GM18951 (cell line): ENCODE measurements at regions not wholly inside any gene's neighbourhood (a gene's known extent, or its start where the extent isn't known, plus 50 kb on each side); places are given as distances from the start of the nearest gene placed in this dataset.

ENCODE experiments used
- POLR2A ChIP-seq: IDR thresholded peaks from 4 replicates; pipeline ENCODE4 v1.6.1; 2011; ENCODE audit warnings: mild to moderate bottlenecking; ENCODE audit not compliant: insufficient read length, insufficient read depth; ENCODE audit errors: extremely low read depth
- in situ Hi-C: fragments of 300-500 bp; cut with MboI; formaldehyde crosslinking; loops from one replicate; pipeline ENCODE4 v1.12.0; 2022; ENCODE audit warnings: low sequenced_read_pairs, mixed read lengths, inconsistent platforms; ENCODE audit not compliant: unreplicated experiment

DNA sequence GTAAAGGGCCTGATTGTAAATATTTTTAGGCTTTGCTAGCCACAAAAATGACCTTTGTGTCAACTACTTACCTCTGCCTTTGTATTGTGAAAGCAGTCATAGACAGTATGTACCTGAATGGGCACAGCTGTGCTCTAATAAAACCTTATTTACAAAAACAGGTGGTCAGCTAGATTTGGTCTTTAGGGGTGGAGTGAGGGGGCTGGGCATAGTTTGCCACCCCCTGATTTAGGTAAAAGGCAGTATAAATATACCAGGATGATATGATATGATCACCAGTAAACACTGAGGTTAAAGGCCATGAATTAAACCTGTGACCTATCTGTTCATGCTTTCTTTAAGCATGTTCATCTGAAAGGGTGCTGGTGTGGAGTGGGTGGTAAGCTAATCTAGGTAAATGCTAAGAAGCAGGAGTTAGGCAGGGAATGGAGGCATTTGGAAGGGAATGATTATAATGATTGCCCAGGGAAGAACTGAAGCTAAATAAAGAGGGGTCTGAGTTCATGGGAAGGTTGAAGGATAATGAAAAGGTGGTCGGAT, 77.1 kb upstream of the BCAT1 start:
- no peak for TF ChIP-seq POLR2A
- in situ Hi-C loops = no loop called here

DNA sequence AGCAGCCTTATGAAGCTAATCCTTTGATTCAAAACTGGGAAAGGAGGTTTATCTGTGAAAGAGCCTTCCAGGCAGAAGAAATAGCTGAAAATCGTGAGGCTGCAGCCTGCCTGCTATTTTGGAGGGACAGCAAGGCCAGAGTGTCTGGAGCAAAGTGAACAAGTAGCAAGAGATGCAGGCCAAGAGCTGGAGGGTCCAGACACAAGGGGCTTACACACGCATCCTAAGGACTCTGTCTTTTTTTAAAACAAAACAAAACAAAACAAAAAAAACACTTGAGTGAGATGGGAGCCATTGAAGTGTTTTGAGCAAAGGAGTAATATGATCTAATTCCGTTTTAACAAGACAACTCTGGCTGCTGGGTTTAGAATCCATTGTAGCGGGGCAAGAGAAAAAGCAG, 76.4 kb upstream of the BCAT1 start:
- in situ Hi-C loops = no loop called here
- TF ChIP-seq POLR2A = no peak

DNA sequence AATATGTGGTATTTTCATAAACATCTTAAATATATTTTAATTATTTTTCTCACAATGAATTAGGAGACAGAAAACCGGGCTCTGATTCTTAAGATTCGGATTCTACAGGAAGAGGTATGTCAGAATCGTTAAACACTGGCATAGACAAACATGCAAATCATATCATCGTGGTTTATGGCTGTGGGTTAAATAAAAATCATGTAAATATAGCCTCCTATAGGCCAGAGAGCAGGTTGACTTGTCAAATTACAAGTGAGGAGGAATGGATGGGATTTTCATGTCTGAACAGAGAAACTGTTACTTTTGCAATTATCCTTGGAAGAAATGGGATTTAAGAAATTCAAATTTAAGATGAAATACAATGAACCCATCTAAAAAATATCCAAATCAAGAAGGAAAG, 74.9 kb upstream of the BCAT1 start:
- in situ Hi-C loops = no loop called here
- no peak for TF ChIP-seq POLR2A

DNA sequence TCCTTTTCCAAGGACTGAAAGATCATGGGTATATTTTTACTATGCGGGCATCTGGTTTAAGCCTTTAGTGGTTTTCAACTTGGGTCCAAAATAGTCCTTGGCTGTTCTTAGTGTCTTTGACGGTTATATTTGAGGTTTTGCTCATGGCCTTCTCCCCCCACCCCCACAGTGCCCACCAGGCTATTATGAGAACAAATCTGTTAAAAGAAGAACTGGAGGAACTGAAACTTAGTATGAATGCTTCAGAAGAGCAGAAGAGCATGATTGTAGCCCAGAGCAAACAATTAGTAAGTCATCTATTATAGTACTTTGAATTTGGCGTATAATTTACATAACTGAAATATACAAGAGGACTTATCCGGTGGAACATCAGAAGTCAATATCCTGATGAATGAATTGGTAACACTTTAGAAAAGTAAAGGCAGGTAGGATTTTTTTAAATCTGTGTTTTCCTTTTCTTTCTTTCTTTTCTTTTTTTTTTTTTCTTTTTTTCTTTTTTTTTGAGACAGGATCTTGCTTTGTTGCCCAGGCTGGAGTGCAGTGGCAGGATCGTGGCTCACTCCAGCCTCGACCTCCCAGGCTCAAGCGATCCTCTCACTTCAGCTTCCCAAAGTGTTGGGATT, 71.8 kb upstream of the BCAT1 start:
- in situ Hi-C loops = no loop called here
- no peak for TF ChIP-seq POLR2A

DNA sequence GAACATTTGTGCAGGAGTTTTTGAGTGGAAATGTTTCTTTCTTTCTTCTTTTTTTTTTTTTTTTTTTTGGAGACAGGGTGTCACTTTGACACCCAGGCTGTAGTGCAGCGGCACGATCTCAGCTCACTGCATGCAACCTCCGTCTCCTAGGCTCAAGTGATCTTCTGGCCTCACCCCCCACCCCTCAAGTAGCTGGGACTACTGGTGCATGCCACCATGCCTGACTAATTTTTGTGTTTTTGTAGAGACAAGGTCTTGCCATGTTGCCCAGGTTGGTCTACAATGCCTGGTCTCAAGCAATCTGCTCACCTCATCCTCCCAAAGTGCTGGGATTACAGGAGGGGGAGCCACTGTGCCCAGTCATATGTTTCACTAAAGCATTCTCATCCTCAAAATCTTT, 69.2 kb upstream of the BCAT1 start:
- TF ChIP-seq POLR2A = no peak
- in situ Hi-C loops = no loop called here

DNA sequence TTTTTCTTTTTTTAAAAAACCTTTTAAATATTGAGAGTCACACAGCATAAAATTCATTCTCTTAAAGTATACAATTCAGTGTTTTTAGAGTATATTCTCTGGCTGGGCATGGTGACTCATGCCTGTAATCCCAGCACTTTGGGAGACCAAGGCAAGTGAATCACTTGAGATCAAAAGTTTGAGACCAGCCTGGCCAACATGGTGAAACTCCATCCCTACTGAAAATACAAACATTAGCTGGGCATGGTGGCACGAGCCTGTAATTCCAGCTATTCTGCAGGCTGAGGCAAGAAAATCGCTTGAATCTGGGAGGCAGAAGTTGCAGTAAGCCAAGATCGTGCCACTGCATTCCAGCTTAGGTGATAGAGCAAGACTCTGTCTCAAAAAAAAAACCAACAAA, 68.4 kb upstream of the BCAT1 start:
- TF ChIP-seq POLR2A = no peak
- in situ Hi-C loops = no loop called here

DNA sequence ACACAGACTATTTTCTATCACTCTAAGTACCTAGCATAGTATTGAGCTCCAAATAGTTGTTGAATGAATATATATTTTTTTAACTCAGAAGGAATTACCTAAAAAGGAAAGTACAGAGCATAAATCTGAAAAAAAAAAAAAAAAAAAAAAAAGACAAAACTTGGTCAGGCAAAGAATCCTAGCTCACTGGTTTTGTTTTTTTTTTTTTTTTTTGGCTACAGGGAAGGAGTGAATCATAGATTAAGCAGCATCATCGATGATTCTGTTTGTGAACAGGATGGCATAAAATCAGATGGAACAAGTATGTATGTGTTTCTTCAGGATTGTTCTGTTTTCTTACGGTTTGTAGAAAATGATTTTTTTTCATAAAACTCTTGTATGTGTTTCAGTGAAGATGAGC, 66.1 kb upstream of the BCAT1 start:
- no peak for TF ChIP-seq POLR2A
- in situ Hi-C loops = no loop called here

DNA sequence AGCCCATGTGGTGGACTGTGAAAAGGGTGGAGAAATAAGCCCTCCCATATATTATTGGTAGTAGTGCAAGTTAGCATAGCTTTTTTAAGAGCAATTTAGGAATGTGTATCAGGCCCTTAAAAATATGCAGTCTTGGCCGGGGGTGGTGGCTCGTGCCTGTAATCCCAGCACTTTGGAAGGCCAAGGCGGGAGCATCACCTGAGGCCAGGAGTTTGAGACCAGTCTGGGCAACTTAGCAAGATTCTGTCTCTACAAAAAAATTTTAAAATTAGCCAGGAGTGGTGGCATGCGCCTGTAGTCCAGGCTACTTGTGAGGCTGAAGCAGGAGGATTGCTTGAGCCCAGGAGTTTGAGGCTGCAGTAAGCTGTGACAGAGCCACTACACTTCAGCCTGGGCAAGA, 64.2 kb upstream of the BCAT1 start:
- TF ChIP-seq POLR2A = no peak
- in situ Hi-C loops = no loop called here

DNA sequence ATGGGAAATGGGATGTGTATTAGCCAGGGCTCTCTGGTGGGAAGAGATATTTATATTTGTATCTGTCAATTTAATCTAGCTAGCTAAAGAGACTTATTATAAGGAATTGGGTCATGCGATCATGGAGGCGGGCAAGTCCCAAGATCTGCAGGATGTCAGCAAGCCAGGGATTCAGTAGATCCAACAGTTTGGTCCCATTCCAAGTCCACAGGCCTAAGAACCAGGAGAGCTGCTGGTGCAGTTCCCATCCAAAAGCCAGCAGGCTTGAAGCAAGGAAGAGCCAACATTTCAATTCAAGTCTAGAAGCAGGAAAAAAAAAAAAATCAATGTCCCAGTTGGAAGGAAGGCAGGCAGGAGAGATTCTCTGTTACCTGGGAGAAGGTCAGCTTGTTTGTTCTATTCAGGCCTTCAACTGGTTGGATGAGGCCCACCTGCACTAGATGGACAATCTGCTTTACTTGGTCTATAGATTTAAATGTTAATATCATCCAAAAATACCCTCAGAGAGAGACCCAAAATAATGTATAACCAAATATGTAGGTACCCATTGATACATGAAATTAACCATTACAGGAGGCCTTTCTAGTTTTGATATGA, 60.7 kb upstream of the BCAT1 start:
- TF ChIP-seq POLR2A = no peak
- in situ Hi-C loops = loop anchor here (10.0 kb wide), 1 partner anchor 45 kb away; a partner anchor contains a TSS

DNA sequence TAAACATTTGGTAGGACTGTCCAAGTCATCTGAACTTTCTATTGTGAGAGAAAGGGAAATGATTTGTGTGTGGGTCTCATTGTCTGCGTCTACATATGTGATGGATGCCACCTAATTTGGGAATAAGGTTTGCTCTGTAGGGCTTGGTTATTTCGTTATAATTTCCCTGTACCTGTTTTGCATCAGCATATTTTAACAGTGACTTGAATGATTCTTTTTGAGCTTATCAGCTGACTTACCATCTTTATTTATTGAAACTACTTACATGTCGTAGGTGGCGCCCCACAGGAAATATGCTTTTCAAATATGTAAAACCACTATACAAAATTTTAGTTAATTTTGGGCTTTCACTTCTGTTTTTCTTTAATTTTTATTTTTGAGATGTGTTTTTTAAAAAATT, 56.5 kb upstream of the BCAT1 start:
- TF ChIP-seq POLR2A = no peak
- in situ Hi-C loops = loop anchor here (10.0 kb wide), 1 partner anchor 49 kb away; a partner anchor contains a TSS

DNA sequence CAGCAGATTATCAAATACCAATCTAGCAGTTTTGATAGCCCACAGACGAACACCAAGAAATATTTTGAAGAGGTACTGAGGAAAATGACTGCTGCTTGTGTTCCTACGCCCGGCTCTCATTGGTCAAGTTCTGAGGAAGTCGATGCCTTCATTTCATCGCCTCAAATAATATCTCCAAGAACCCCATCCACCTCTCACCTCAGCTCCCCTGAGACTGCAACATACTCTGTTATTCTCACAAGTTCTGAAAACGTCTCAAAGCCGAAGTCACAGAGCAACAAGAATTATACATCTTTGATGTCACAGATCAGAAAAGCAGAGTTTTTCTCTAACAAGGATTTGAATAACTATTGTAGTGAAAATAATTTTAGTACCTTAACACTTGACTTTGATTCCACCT, 55.5 kb upstream of the BCAT1 start:
- in situ Hi-C loops = loop anchor here (10.0 kb wide), 1 partner anchor 50 kb away; a partner anchor contains a TSS
- no peak for TF ChIP-seq POLR2A

DNA sequence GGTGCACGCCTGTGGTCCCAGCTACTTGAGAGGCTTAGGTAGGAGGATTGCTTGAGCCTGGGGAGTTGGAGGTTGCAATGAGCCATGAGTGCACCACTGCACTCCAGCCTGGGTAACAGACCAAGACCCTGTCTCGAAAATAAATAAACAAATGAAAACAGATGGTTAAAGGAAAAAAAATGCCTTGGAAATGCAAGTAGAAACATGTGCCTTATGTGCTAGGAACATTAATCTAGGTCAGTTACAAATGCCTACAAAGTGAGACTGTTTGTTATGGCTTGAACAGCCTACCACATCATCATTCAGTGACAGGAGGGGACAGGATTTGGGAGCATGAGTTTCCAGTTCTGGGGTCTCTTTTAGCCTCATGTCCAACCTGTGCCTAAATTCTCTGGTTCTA, 52.4 kb upstream of the BCAT1 start:
- no peak for TF ChIP-seq POLR2A
- in situ Hi-C loops = loop anchor here (10.0 kb wide), 1 partner anchor 53 kb away; a partner anchor contains a TSS
